ENCODE measurements at regions not wholly inside any gene's neighbourhood (a gene's known extent, or its start where the extent isn't known, plus 50 kb on each side); places are given as distances from the start of the nearest gene placed in this dataset.

GRCh38 chr12:124509676-124510300, 57.6 kb downstream of the NCOR2 start:
- H3K9ac ChIP-seq (ENCODE audit: low read depth, low read length) = 0 out of 2 replicates have a peak overlapping the region, but pooled peaks have one; percentile 11
- 64% methylated on average over 16 of the region's 16 CpGs for WGBS
- no peaks in the 10 kb centered on the region for H3K27me3 ChIP-seq (ENCODE audit: insufficient read depth, low read length)
- peak overlapping the region; percentile 59; the same call in 1 of the 2 replicates for H3K27ac ChIP-seq (ENCODE audit: low read depth, low read length)
- H3K4me1 ChIP-seq (ENCODE audit: insufficient read depth, low read length) = peaks cover 49% of the 10 kb centered on the region
- H3K36me3 ChIP-seq (ENCODE audit: insufficient read depth, low read length) = no peaks in the 10 kb centered on the region
- no peak overlapping the region for H3K4me3 ChIP-seq (ENCODE audit: low read length)
- no peaks in the 10 kb centered on the region for H3K9me3 ChIP-seq (ENCODE audit: insufficient read depth, low read depth, low read length)

- Histone ChIP-seq H3K9ac (ENCODE audit: low read depth, low read length) (0 out of 2 replicates have a peak overlapping the region, but pooled peaks have one; percentile 11), H3K4me1 (ENCODE audit: insufficient read depth, low read length) (peaks cover 54% of the 10 kb centered on the region)
Measured at GRCh38 chr12:124509300-124509675, 58.1 kb downstream of the NCOR2 start.

DNA sequence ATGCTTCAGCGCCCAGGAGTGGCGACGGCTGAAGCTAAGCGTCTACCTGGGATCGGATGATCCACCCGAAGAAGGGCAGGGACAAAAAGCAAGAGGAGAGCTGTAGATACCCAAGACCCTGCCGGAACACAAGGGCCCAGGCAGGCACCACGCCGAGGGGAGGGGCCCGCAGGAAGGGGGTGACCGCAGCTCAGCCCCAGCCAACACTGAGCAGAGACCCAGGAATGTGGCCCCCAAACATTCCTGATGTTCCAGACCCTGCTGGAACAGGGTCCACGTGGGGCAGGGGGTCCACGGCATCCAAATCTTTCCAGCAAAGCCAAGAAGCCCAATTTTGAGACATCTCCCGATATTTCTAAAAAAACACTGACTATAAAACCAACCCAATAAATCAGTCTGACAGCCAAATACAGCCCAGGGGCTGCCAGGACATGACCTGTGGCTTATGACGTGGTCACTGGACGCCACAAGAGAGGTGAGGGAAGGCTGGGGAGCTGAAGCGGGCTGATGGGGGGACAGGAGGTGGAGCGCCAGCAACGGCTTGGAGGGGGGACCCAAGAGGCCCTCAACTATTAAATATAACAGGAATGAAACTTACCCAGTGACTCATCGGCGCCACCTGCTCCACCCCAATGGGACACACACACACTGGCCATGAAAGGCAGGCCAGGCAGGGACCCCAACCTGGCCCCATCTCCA, 58.9 kb downstream of the NCOR2 start:
- 89% methylated on average over 19 of the region's 21 CpGs for WGBS
- H3K9ac ChIP-seq (ENCODE audit: low read depth, low read length) = 0 out of 2 replicates have a peak overlapping the region, but pooled peaks have one; percentile 36
- H3K9me3 ChIP-seq (ENCODE audit: insufficient read depth, low read depth, low read length) = no peaks in the 10 kb centered on the region

More at GRCh38 chr12:124509300-124509675, 58.1 kb downstream of the NCOR2 start:
- Histone ChIP-seq H3K27me3 (ENCODE audit: insufficient read depth, low read length) (no peaks in the 10 kb centered on the region), H3K36me3 (ENCODE audit: insufficient read depth, low read length) (no peaks in the 10 kb centered on the region), H3K9me3 (ENCODE audit: insufficient read depth, low read depth, low read length) (no peaks in the 10 kb centered on the region), H3K4me3 (ENCODE audit: low read length) (no peak overlapping the region), H3K27ac (ENCODE audit: low read depth, low read length) (peak overlapping the region; percentile 59; the same call in 1 of the 2 replicates)
- WGBS = 100% methylated on average over 1 of the region's 1 CpG

DNA sequence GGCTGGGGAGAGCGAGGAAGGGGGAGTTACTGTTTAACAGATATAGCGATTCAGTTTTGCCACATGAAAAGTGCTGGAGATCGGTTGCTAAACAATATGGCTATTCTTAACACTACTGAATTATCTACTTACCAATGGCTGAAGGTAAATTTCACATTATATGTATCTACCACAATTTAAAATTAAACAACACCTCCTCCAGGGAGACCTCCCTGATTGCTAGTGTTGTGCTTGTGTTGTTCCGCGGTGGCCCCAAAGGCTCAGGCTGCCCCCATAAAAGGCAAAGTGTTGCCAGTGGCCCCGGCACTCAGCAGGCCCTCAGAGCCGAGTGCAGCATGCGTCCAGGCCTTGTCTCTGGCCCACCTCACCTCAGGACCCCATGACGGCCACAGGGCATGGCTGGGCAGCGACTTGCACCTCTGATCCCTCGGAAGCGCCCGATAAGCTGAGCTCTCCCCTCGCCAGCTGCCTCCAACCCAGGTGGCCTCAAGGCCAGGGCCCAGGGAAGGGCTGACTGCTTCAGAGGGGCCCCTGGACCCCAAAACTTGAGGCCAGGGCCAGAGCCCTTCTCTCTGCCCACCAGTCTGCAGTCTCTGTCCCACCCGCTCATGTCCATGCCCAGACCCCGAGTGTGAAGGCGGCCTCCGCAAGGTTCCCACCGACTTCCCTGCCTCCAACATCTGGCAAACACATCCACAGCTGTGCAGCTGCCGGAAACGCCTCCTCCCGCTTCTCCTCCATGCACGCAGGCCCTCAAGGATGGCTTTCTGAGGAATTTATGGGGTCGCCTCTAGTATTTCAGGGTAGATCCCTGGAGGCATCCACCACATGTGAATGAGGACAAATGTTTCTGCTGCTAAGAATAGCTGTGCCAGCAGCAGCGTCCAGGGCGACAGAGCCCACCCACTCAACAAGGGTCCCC, 60.0 kb downstream of the NCOR2 start:
- Histone ChIP-seq H3K4me3 (ENCODE audit: low read length) (no peak overlapping the region), H3K4me1 (ENCODE audit: insufficient read depth, low read length) (peaks cover 46% of the 10 kb centered on the region), H3K9me3 (ENCODE audit: insufficient read depth, low read depth, low read length) (no peaks in the 10 kb centered on the region), H3K27me3 (ENCODE audit: insufficient read depth, low read length) (no peaks in the 10 kb centered on the region), H3K9ac (ENCODE audit: low read depth, low read length) (no peak overlapping the region), H3K36me3 (ENCODE audit: insufficient read depth, low read length) (no peaks in the 10 kb centered on the region), H3K27ac (ENCODE audit: low read depth, low read length) (no peak overlapping the region; the same call in 1 of the 2 replicates)
- whole genome bisulfite sequencing = 90% methylated on average over 25 of the region's 26 CpGs

More for the DNA sequence above, 58.9 kb downstream of the NCOR2 start:
- H3K4me1 ChIP-seq (ENCODE audit: insufficient read depth, low read length) = peaks cover 54% of the 10 kb centered on the region
- H3K27me3 ChIP-seq (ENCODE audit: insufficient read depth, low read length) = no peaks in the 10 kb centered on the region
- no peak overlapping the region for H3K4me3 ChIP-seq (ENCODE audit: low read length)
- 0 out of 2 replicates have a peak overlapping the region, but pooled peaks have one; percentile 10 for H3K27ac ChIP-seq (ENCODE audit: low read depth, low read length)
- H3K36me3 ChIP-seq (ENCODE audit: insufficient read depth, low read length) = no peaks in the 10 kb centered on the region

DNA sequence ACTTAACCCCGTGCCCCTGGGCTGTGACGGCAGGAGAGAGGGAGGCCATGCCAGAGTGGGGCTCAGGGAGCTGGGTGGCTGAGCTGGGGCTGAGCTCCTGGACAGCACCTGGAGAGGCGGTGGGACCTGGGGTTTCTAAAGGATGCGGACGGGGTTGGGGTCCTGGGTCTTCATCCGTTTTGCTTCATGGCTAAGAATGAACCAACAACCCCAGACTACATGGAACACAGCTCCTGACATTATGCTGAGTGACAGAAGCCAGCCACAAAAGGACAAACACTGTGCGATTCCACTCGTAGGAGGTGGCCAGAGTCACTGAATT, 60.6 kb downstream of the NCOR2 start:
- Histone ChIP-seq H3K4me3 (ENCODE audit: low read length) (no peak overlapping the region), H3K9me3 (ENCODE audit: insufficient read depth, low read depth, low read length) (no peaks in the 10 kb centered on the region), H3K4me1 (ENCODE audit: insufficient read depth, low read length) (peaks cover 44% of the 10 kb centered on the region), H3K27me3 (ENCODE audit: insufficient read depth, low read length) (no peaks in the 10 kb centered on the region), H3K27ac (ENCODE audit: low read depth, low read length) (no peak overlapping the region), H3K36me3 (ENCODE audit: insufficient read depth, low read length) (no peaks in the 10 kb centered on the region), H3K9ac (ENCODE audit: low read depth, low read length) (no peak overlapping the region)
- WGBS = 81% methylated on average over 8 of the region's 8 CpGs

GRCh38 chr12:124506145-124506831, 61.1 kb downstream of the NCOR2 start:
- 79% methylated on average over 28 of the region's 30 CpGs for WGBS
- H3K9ac ChIP-seq (ENCODE audit: low read depth, low read length) = no peak overlapping the region
- H3K4me3 ChIP-seq (ENCODE audit: low read length) = no peak overlapping the region
- H3K4me1 ChIP-seq (ENCODE audit: insufficient read depth, low read length) = peaks cover 47% of the 10 kb centered on the region
- no peak overlapping the region for H3K27ac ChIP-seq (ENCODE audit: low read depth, low read length)
- H3K36me3 ChIP-seq (ENCODE audit: insufficient read depth, low read length) = no peaks in the 10 kb centered on the region
- H3K27me3 ChIP-seq (ENCODE audit: insufficient read depth, low read length) = no peaks in the 10 kb centered on the region
- no peaks in the 10 kb centered on the region for H3K9me3 ChIP-seq (ENCODE audit: insufficient read depth, low read depth, low read length)

DNA sequence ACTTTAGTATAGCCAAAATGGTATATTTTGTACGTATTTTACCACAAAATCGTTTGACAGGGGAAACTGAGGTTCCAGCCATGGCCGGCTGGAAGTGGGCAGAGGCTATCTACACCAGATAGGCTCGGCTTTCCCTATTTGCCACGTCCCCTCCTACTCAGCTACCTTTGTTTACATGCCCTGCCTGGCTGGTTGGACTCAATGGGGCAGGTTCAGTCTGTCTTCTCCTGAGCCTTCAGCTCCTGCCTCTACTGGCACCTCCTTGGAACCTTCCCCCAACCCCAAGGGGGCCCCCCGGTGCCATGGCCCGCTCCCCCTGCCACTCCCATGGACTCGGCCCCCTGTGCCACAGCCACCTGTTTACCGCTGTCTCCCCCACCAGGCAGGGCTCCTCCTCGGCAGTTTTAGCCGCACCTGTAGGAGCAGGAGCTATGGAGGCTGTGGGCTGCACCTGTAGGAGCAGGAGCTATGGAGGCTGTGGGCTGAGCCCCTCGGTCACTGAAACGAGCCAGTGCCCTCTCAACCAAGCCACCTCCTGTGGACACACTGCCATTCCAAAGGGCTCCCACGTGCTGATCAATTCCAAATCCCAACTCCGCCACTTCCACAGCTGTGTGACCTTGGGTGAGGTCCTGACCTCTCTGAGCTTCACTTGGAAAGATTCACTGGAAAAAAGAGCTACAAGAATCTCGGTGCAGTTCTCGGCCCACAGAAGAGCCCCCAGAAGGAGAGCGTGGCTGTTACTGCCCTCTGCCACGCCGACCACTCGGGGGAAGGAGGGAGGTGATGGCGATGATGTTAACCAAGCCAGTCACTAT, 62.2 kb downstream of the NCOR2 start:
- no peak overlapping the region for H3K9ac ChIP-seq (ENCODE audit: low read depth, low read length)
- H3K36me3 ChIP-seq (ENCODE audit: insufficient read depth, low read length) = no peaks in the 10 kb centered on the region
- H3K4me3 ChIP-seq (ENCODE audit: low read length) = no peak overlapping the region
- peaks cover 58% of the 10 kb centered on the region for H3K4me1 ChIP-seq (ENCODE audit: insufficient read depth, low read length)
- no peaks in the 10 kb centered on the region for H3K27me3 ChIP-seq (ENCODE audit: insufficient read depth, low read length)
- H3K9me3 ChIP-seq (ENCODE audit: insufficient read depth, low read depth, low read length) = no peaks in the 10 kb centered on the region
- 85% methylated on average over 22 of the region's 22 CpGs for WGBS
- peak overlapping the region; percentile 26; the same call in 1 of the 2 replicates for H3K27ac ChIP-seq (ENCODE audit: low read depth, low read length)

DNA sequence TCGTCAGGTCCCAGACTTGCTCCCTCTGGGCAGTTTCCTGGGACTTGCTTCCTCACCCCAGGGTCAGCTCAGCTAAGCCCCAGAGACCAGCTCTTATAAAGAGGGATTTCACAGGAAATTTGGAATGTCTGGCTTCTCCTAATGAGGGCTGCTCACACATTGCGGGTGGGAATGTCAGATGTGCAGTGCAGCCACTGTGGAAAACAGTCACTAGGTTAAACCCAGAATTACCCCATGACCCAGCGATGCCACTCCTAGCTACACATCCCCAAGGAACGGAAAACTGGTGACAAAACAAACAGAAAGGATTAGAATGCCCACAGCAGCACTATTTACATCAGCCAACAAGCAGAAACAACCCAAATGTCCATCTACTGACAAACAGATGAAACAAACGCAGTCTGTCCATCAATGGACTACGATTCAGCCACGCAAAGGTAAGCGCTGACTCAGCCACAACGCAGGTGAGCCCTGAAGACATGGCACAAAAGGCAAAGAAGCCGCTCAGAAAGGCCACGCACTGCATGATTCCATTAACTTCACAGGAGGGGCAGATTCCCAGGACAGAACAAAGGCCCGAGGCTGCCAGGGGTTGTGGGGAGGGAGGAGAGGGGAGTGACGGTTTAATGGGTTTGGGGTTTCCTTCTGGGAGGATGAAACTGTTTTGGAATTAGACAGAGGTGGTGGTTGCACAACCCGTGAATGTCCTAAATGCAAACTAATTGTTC, 63.0 kb downstream of the NCOR2 start:
- H3K27me3 ChIP-seq (ENCODE audit: insufficient read depth, low read length) = no peaks in the 10 kb centered on the region
- no peaks in the 10 kb centered on the region for H3K9me3 ChIP-seq (ENCODE audit: insufficient read depth, low read depth, low read length)
- H3K9ac ChIP-seq (ENCODE audit: low read depth, low read length) = peak overlapping the region; percentile 1; the same call in 1 of the 2 replicates
- H3K4me1 ChIP-seq (ENCODE audit: insufficient read depth, low read length) = peaks cover 58% of the 10 kb centered on the region
- WGBS = 48% methylated on average over 14 of the region's 14 CpGs
- H3K4me3 ChIP-seq (ENCODE audit: low read length) = no peak overlapping the region
- no peaks in the 10 kb centered on the region for H3K36me3 ChIP-seq (ENCODE audit: insufficient read depth, low read length)
- H3K27ac ChIP-seq (ENCODE audit: low read depth, low read length) = peak overlapping the region; percentile 43

- no peak overlapping the region for H3K4me3 ChIP-seq (ENCODE audit: low read length)
- H3K36me3 ChIP-seq (ENCODE audit: insufficient read depth, low read length) = no peaks in the 10 kb centered on the region
- H3K27ac ChIP-seq (ENCODE audit: low read depth, low read length) = no peak overlapping the region
- WGBS = 96% methylated on average over 9 of the region's 9 CpGs
- no peaks in the 10 kb centered on the region for H3K27me3 ChIP-seq (ENCODE audit: insufficient read depth, low read length)
- H3K9ac ChIP-seq (ENCODE audit: low read depth, low read length) = no peak overlapping the region
- H3K9me3 ChIP-seq (ENCODE audit: insufficient read depth, low read depth, low read length) = no peaks in the 10 kb centered on the region
- H3K4me1 ChIP-seq (ENCODE audit: insufficient read depth, low read length) = peaks cover 58% of the 10 kb centered on the region
Measured at GRCh38 chr12:124503305-124503704, 64.1 kb downstream of the NCOR2 start.

Measured in HUES64 (cell line).